Fibroblast of lung (primary cell): ENCODE measurements at regions not wholly inside any gene's neighbourhood (a gene's known extent, or its start where the extent isn't known, plus 50 kb on each side); places are given as distances from the start of the nearest gene placed in this dataset.

ENCODE experiments used
- DNase-seq, 2 donors: peaks; one replicate each; pipeline versions ENCODE4 v3.0.0 to v3.0.0-alpha.2; 2010; ENCODE audit warnings: low read depth in 2 of 2
- H2AFZ ChIP-seq: 2 replicates; pipeline ENCODE4 v1.5.1; 2012; ENCODE audit warnings: low read length, control low read depth, inconsistent platforms
- H3K27ac ChIP-seq: 2 replicates; pipeline ENCODE4 v1.5.1; 2011; ENCODE audit warnings: low read length, control low read depth; ENCODE audit not compliant: insufficient read depth
- H3K27me3 ChIP-seq: 2 replicates; pipeline ENCODE4 v1.5.1; 2011; ENCODE audit warnings: mild to moderate bottlenecking, low read length; ENCODE audit not compliant: control insufficient read depth, insufficient read depth
- H3K36me3 ChIP-seq: 2 replicates; pipeline ENCODE4 v1.5.1; 2011; ENCODE audit warnings: low read length; ENCODE audit not compliant: control insufficient read depth, insufficient read depth
- H3K4me1 ChIP-seq: 2 replicates; pipeline ENCODE4 v1.5.1; 2011; ENCODE audit warnings: low read length; ENCODE audit not compliant: control insufficient read depth, insufficient read depth; ENCODE audit errors: extremely low read depth
- H3K4me2 ChIP-seq: 2 replicates; pipeline ENCODE4 v1.5.1; 2011; ENCODE audit warnings: low read length, control low read depth; ENCODE audit not compliant: insufficient read depth; ENCODE audit errors: extremely low read depth
- H3K4me3 ChIP-seq, 4 experiments: fragments of 200-600 bp in 1 of 4; sonication (generic) in 1 of 4; replicated peaks in 1 of 4; 2 replicates each; pipeline ENCODE4 v1.5.1; 2011 to 2016; ENCODE audit warnings: low read length in 4 of 4, low read depth in 3 of 4, mild to moderate bottlenecking in 3 of 4, control low read depth in 2 of 4, inconsistent platforms in 1 of 4, mixed read lengths in 1 of 4; ENCODE audit not compliant: insufficient read depth in 1 of 4; ENCODE audit errors: control extremely low read depth in 1 of 4
- H3K79me2 ChIP-seq: 2 replicates; pipeline ENCODE4 v1.5.1; 2012; ENCODE audit warnings: mild to moderate bottlenecking, low read length, inconsistent platforms; ENCODE audit not compliant: control insufficient read depth, insufficient read depth
- H3K9ac ChIP-seq: 2 replicates; pipeline ENCODE4 v1.5.1; 2011; ENCODE audit warnings: mild to moderate bottlenecking, low read length, control low read depth; ENCODE audit not compliant: insufficient read depth
- H3K9me3 ChIP-seq: 2 replicates; pipeline ENCODE4 v1.5.1; 2012; ENCODE audit warnings: low read depth, low read length; ENCODE audit not compliant: control insufficient read depth, insufficient read depth
- H4K20me1 ChIP-seq: 2 replicates; pipeline ENCODE4 v1.5.1; 2011; ENCODE audit warnings: low read length; ENCODE audit not compliant: control insufficient read depth, insufficient read depth; ENCODE audit errors: extremely low read depth
- CTCF ChIP-seq, 2 donors: IDR thresholded peaks in 1 of 2; conservative IDR thresholded peaks in 1 of 2; 1 replicate in 1 of 2; 2 replicates in 1 of 2; pipeline ENCODE4 v1.5.1; 2011 to 2012; ENCODE audit warnings: low read length in 2 of 2, control low read depth in 1 of 2, inconsistent platforms in 1 of 2, low read depth in 1 of 2, mild to moderate bottlenecking in 1 of 2
- EZH2 ChIP-seq: IDR thresholded peaks from 2 replicates; pipeline ENCODE4 v1.5.1; 2012; ENCODE audit warnings: low read length, control low read depth, mild to moderate bottlenecking; ENCODE audit errors: missing control alignments

- Histone ChIP-seq H3K27me3 (no peaks in the 10 kb centered on the region), H3K27ac (no peak overlapping the region), H3K79me2 (no peaks in the 10 kb centered on the region), H3K9ac (no peak overlapping the region), H4K20me1 (no peaks in the 10 kb centered on the region), H3K9me3 (no peaks in the 10 kb centered on the region), H2AFZ (no peak overlapping the region), H3K36me3 (no peaks in the 10 kb centered on the region), H3K4me3 (no peak overlapping the region), H3K4me2 (no peak overlapping the region), H3K4me1 (no peaks in the 10 kb centered on the region)
- DNase-seq, result no peak
- TF ChIP-seq CTCF (conservative IDR thresholded peaks at IDR 0.05 in 1 of 2, IDR thresholded peaks at IDR 0.05 in 1 of 2; ENCODE audit: low read depth in 1 of 2, low read length in 2 of 2) (no peak), EZH2 (no peak)
Measured at GRCh38 chr18:57991552-57991951, 52.5 kb upstream of the NEDD4L start.

GRCh38 chr18:57989536-57989935, 54.5 kb upstream of the NEDD4L start:
- Histone ChIP-seq H3K9ac (no peak overlapping the region), H3K27me3 (no peaks in the 10 kb centered on the region), H3K36me3 (no peaks in the 10 kb centered on the region), H3K79me2 (no peaks in the 10 kb centered on the region), H3K27ac (no peak overlapping the region), H3K4me3 (no peak overlapping the region), H4K20me1 (no peaks in the 10 kb centered on the region), H2AFZ (no peak overlapping the region), H3K9me3 (no peaks in the 10 kb centered on the region), H3K4me2 (no peak overlapping the region), H3K4me1 (no peaks in the 10 kb centered on the region)
- TF ChIP-seq EZH2, result no peak
- DNase-seq, result no peak

- DNase-seq, result no peak
- H3K4me2 ChIP-seq, result no peak overlapping the region
- H3K4me1 ChIP-seq, result no peaks in the 10 kb centered on the region
- H4K20me1 ChIP-seq, result no peaks in the 10 kb centered on the region
- no peak overlapping the region for H2AFZ ChIP-seq
- H3K79me2 ChIP-seq, result no peaks in the 10 kb centered on the region
- peaks cover 3% of the 10 kb centered on the region for H3K27me3 ChIP-seq
- TF ChIP-seq CTCF (conservative IDR thresholded peaks at IDR 0.05 in 1 of 2, IDR thresholded peaks at IDR 0.05 in 1 of 2; ENCODE audit: low read depth in 1 of 2, low read length in 2 of 2) (no peak), EZH2 (no peak)
- H3K36me3 ChIP-seq, result no peaks in the 10 kb centered on the region
- H3K27ac ChIP-seq, result no peak overlapping the region
- no peak overlapping the region for H3K9ac ChIP-seq
- no peak overlapping the region for H3K4me3 ChIP-seq
- no peaks in the 10 kb centered on the region for H3K9me3 ChIP-seq
Measured at GRCh38 chr18:57984490-57985115, 59.4 kb upstream of the NEDD4L start.
